SU-DHL-6 (cell line): ENCODE measurements at regions not wholly inside any gene's neighbourhood (a gene's known extent, or its start where the extent isn't known, plus 50 kb on each side); places are given as distances from the start of the nearest gene placed in this dataset.

Experiments used
- H2AFZ ChIP-seq: fragments of 200-600 bp; sonication (generic); 2 replicates; pipeline ENCODE4 v1.6.1; 2014; ENCODE audit warnings: low read depth, mild to moderate bottlenecking, moderate library complexity, mixed read lengths, antibody characterized with exemption, low read length; ENCODE audit not compliant: severe bottlenecking
- H3F3A ChIP-seq: fragments of 200-600 bp; shearing (Covaris generic); 2 replicates; pipeline ENCODE4 v1.6.0; 2016; ENCODE audit warnings: antibody characterized with exemption, mild to moderate bottlenecking; ENCODE audit not compliant: insufficient read depth
- H3K27ac ChIP-seq: fragments of 200-600 bp; sonication (generic); 2 replicates; pipeline ENCODE4 v1.5.1; 2016; ENCODE audit warnings: low read depth, mild to moderate bottlenecking, low read length, moderate library complexity, mixed read lengths
- H3K27me3 ChIP-seq: fragments of 200-600 bp; sonication (generic), shearing (Covaris generic); 2 replicates; pipeline ENCODE4 v1.6.0; 2014; ENCODE audit warnings: mild to moderate bottlenecking, low read length
- H3K36me3 ChIP-seq: fragments of 200-600 bp; sonication (generic); 2 replicates; pipeline ENCODE4 v1.6.1; 2014; ENCODE audit warnings: mild to moderate bottlenecking, low read length, mixed read lengths
- H3K4me2 ChIP-seq: fragments of 300-600, 200-600 bp; shearing (Covaris generic), sonication (generic); 2 replicates; pipeline ENCODE4 v1.6.0; 2014; ENCODE audit warnings: low read length, low read depth, mild to moderate bottlenecking; ENCODE audit not compliant: poor library complexity, severe bottlenecking
- H3K4me3 ChIP-seq: fragments of 200-600 bp; sonication (generic); 2 replicates; pipeline ENCODE4 v1.5.1; 2014; ENCODE audit warnings: antibody characterized with exemption, low read length, mild to moderate bottlenecking, mixed read lengths; ENCODE audit not compliant: insufficient read depth, poor library complexity, severe bottlenecking
- H3K79me2 ChIP-seq: fragments of 200-600 bp; sonication (generic); 2 replicates; pipeline ENCODE4 v1.6.1; 2014; ENCODE audit warnings: mild to moderate bottlenecking, low read length, moderate library complexity; ENCODE audit not compliant: insufficient read depth
- H3K9ac ChIP-seq: fragments of 200-600 bp; sonication (generic); 2 replicates; pipeline ENCODE4 v1.7.0; 2014; ENCODE audit warnings: mild to moderate bottlenecking, low read length
- H3K9me2 ChIP-seq: fragments of 200-600 bp; sonication (generic); replicated peaks from 2 replicates; pipeline ENCODE4 v1.6.1; 2014; ENCODE audit warnings: low read length; ENCODE audit not compliant: insufficient read depth
- H3K9me3 ChIP-seq: fragments of 200-600 bp; sonication (generic); 2 replicates; pipeline ENCODE4 v1.6.1; 2014; ENCODE audit warnings: low read length, mixed read lengths; ENCODE audit not compliant: insufficient read depth
- H4K20me1 ChIP-seq: fragments of 200-600 bp; sonication (generic); 2 replicates; pipeline ENCODE4 v1.6.1; 2014; ENCODE audit warnings: low read depth, mild to moderate bottlenecking, antibody characterized with exemption, low read length, moderate library complexity, mixed read lengths
- EZH2phosphoT487 ChIP-seq: fragments of 200-600 bp; sonication (generic), shearing (Covaris generic); conservative IDR thresholded peaks from 2 replicates; pipeline ENCODE4 v1.6.1; 2018; ENCODE audit warnings: mild to moderate bottlenecking, antibody characterized with exemption, low read length, moderate library complexity, mixed read lengths
- TF ChIP-seq, protein P1 (sequence below): fragments of 200-600 bp; sonication (generic); IDR thresholded peaks from one replicate; pipeline ENCODE4 v1.5.1; 2017; ENCODE audit warnings: antibody characterized with exemption, mild to moderate bottlenecking, low read length, moderate library complexity; ENCODE audit not compliant: insufficient read depth, poor library complexity, severe bottlenecking

DNA sequence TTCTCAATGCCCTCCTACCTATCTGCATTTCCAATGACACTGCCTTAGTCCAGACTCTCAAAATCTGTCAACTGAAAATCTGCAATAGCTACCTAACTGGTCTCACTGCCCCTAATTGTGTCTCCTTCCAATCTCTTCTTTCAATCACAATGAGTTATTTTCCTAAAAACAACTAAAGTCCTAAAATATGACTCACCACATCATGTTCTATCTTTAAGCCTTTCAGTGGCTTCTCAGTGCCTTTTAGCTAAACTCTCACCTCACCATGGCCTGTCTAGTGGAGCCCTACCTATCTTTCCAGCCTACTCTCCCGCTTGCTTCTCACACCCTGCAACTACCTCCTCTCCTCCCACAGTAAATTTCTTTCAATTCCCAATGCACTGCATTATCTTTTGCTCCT lies 220.9 kb upstream of the PKDCC start:
- TF ChIP-seq, protein P1, sequence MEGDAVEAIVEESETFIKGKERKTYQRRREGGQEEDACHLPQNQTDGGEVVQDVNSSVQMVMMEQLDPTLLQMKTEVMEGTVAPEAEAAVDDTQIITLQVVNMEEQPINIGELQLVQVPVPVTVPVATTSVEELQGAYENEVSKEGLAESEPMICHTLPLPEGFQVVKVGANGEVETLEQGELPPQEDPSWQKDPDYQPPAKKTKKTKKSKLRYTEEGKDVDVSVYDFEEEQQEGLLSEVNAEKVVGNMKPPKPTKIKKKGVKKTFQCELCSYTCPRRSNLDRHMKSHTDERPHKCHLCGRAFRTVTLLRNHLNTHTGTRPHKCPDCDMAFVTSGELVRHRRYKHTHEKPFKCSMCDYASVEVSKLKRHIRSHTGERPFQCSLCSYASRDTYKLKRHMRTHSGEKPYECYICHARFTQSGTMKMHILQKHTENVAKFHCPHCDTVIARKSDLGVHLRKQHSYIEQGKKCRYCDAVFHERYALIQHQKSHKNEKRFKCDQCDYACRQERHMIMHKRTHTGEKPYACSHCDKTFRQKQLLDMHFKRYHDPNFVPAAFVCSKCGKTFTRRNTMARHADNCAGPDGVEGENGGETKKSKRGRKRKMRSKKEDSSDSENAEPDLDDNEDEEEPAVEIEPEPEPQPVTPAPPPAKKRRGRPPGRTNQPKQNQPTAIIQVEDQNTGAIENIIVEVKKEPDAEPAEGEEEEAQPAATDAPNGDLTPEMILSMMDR, result no peak
- TF ChIP-seq EZH2phosphoT487, result no peak
- H2AFZ ChIP-seq, result no peak overlapping the region
- H3K9me2 ChIP-seq, result no peaks in the 10 kb centered on the region
- no peaks in the 10 kb centered on the region for H3K9me3 ChIP-seq
- no peaks in the 10 kb centered on the region for H3K27me3 ChIP-seq
- H3K27ac ChIP-seq, result no peak overlapping the region
- no peaks in the 10 kb centered on the region for H3K36me3 ChIP-seq
- H3K79me2 ChIP-seq, result no peaks in the 10 kb centered on the region
- H3K4me2 ChIP-seq, result no peak overlapping the region
- H3F3A ChIP-seq, result no peaks in the 10 kb centered on the region
- H3K4me3 ChIP-seq, result no peak overlapping the region
- no peak overlapping the region for H3K9ac ChIP-seq
- H4K20me1 ChIP-seq, result no peaks in the 10 kb centered on the region

GRCh38 chr2:41827354-41827971 lies 220.4 kb upstream of the PKDCC start:
- no peak overlapping the region for H3K9ac ChIP-seq
- H2AFZ ChIP-seq, result no peak overlapping the region
- no peaks in the 10 kb centered on the region for H3K27me3 ChIP-seq
- no peaks in the 10 kb centered on the region for H3K79me2 ChIP-seq
- H3K4me2 ChIP-seq, result no peak overlapping the region
- no peaks in the 10 kb centered on the region for H3K9me2 ChIP-seq
- H3F3A ChIP-seq, result no peaks in the 10 kb centered on the region
- no peak for TF ChIP-seq EZH2phosphoT487
- TF ChIP-seq, protein P1, result no peak
- no peaks in the 10 kb centered on the region for H3K36me3 ChIP-seq
- no peaks in the 10 kb centered on the region for H3K9me3 ChIP-seq
- H3K27ac ChIP-seq, result no peak overlapping the region
- no peak overlapping the region for H3K4me3 ChIP-seq
- H4K20me1 ChIP-seq, result no peaks in the 10 kb centered on the region

GRCh38 chr2:41828052-41828643 lies 219.7 kb upstream of the PKDCC start:
- Histone ChIP-seq H3K27me3 (no peaks in the 10 kb centered on the region), H3K9me3 (no peaks in the 10 kb centered on the region), H3K4me2 (no peak overlapping the region), H3K9ac (no peak overlapping the region), H3K79me2 (no peaks in the 10 kb centered on the region), H2AFZ (no peak overlapping the region), H3K36me3 (no peaks in the 10 kb centered on the region), H3F3A (no peaks in the 10 kb centered on the region), H3K9me2 (no peaks in the 10 kb centered on the region), H3K27ac (no peak overlapping the region), H4K20me1 (no peaks in the 10 kb centered on the region), H3K4me3 (no peak overlapping the region)
- TF ChIP-seq EZH2phosphoT487, result no peak
- TF ChIP-seq, protein P1, result no peak
